HG03565 (cell line): ENCODE measurements at regions not wholly inside any gene's neighbourhood (a gene's known extent, or its start where the extent isn't known, plus 50 kb on each side); places are given as distances from the start of the nearest gene placed in this dataset.

Experiments used
- ATAC-seq: cut with Tn5 transposase; IDR thresholded peaks from one replicate; pipeline ENCODE4 v1.9.1; 2021; ENCODE audit warnings: mild to moderate bottlenecking, moderate library complexity; ENCODE audit not compliant: unreplicated experiment

- ATAC-seq: no peak
These were observed 279.3 kb downstream of the YTHDC2 start for GRCh38 chr5:113792806-113793205.

- no peak for ATAC-seq
These were observed 281.5 kb downstream of the YTHDC2 start for GRCh38 chr5:113794981-113795380.

GRCh38 chr5:113800686-113801085, 287.2 kb downstream of the YTHDC2 start:
- no peak for ATAC-seq

- no peak for ATAC-seq
These were observed 290.8 kb downstream of the YTHDC2 start for GRCh38 chr5:113804264-113804663.

GRCh38 chr5:113804943-113805342, 291.4 kb downstream of the YTHDC2 start:
- ATAC-seq: no peak

- ATAC-seq: no peak
These were observed 292.8 kb downstream of the YTHDC2 start for GRCh38 chr5:113806250-113806649.

- no peak for ATAC-seq
These were observed 293.4 kb downstream of the YTHDC2 start for GRCh38 chr5:113806904-113807303.

GRCh38 chr5:113807427-113807991, 294.0 kb downstream of the YTHDC2 start:
- ATAC-seq: no peak

GRCh38 chr5:113808956-113809355, 295.5 kb downstream of the YTHDC2 start:
- ATAC-seq: no peak

GRCh38 chr5:113809626-113810025, 296.1 kb downstream of the YTHDC2 start:
- no peak for ATAC-seq

- ATAC-seq: no peak
These were observed 300.0 kb downstream of the YTHDC2 start for GRCh38 chr5:113813466-113813865.

- no peak for ATAC-seq
These were observed 304.2 kb downstream of the YTHDC2 start for GRCh38 chr5:113817683-113818082.

GRCh38 chr5:113823696-113824095, 310.2 kb downstream of the YTHDC2 start:
- no peak for ATAC-seq

- ATAC-seq: no peak
These were observed 310.8 kb downstream of the YTHDC2 start for GRCh38 chr5:113824307-113824706.

GRCh38 chr5:113825176-113825575, 311.7 kb downstream of the YTHDC2 start:
- no peak for ATAC-seq

GRCh38 chr5:113846941-113847340, 333.4 kb downstream of the YTHDC2 start:
- ATAC-seq: no peak

- ATAC-seq: no peak
These were observed 350.9 kb downstream of the YTHDC2 start for GRCh38 chr5:113864437-113864836.

GRCh38 chr5:113866763-113867162, 353.3 kb downstream of the YTHDC2 start:
- no peak for ATAC-seq

GRCh38 chr5:113869611-113870010, 356.1 kb downstream of the YTHDC2 start:
- no peak for ATAC-seq

GRCh38 chr5:113871972-113872371, 358.5 kb downstream of the YTHDC2 start:
- no peak for ATAC-seq

- no peak for ATAC-seq
These were observed 361.6 kb downstream of the YTHDC2 start for GRCh38 chr5:113875096-113875495.

- ATAC-seq: no peak
These were observed 378.0 kb downstream of the YTHDC2 start for GRCh38 chr5:113891491-113891890.

- no peak for ATAC-seq
These were observed 383.3 kb downstream of the YTHDC2 start for GRCh38 chr5:113896789-113897188.
